IMR-90 (cell line): ENCODE measurements at regions not wholly inside any gene's neighbourhood (a gene's known extent, or its start where the extent isn't known, plus 50 kb on each side); places are given as distances from the start of the nearest gene placed in this dataset.

ENCODE experiments used
- ATAC-seq: fragments of 200-7000 bp; cut with Tn5 transposase; 2 replicates; pipeline ENCODE4 v1.9.1; 2020; ENCODE audit warnings: low read depth, mild to moderate bottlenecking, moderate library complexity
- BruUV-seq: library from RNA; stranded (reverse); fragments of 400-500 nt; replicated peaks from 2 replicates; lab custom pipeline; 2021; lab: Mats Ljungman, UMichigan
- CTCF ChIA-PET: fragments of 300-600 bp; formaldehyde crosslinking; extraction: SDS; loops from one replicate; lab custom pipeline; 2021; ENCODE audit warnings: antibody characterized with exemption; lab: Yijun Ruan, JAX
- POLR2A ChIA-PET: fragments of 300-600 bp; sonication (Branson Sonifier 250); formaldehyde crosslinking; loops from one replicate; lab custom pipeline; 2022; ENCODE audit warnings: antibody characterized with exemption; ENCODE audit not compliant: unreplicated experiment; lab: Charles Lee
- DNase-seq: peaks from one replicate; pipeline ENCODE4 v3.0.0; 2013
- H2AFZ ChIP-seq: replicated peaks from 2 replicates; pipeline ENCODE3; 2013; ENCODE audit warnings: low read length, mild to moderate bottlenecking; ENCODE audit not compliant: poor library complexity
- H2AK5ac ChIP-seq: 2 replicates; pipeline ENCODE4 v1.6.1; 2013; ENCODE audit warnings: low read depth, low read length, inconsistent platforms
- H2AK9ac ChIP-seq: replicated peaks from 2 replicates; pipeline ENCODE3; 2013; ENCODE audit warnings: mild to moderate bottlenecking, low read depth, low read length, moderate library complexity; ENCODE audit not compliant: poor library complexity
- H2BK120ac ChIP-seq: 2 replicates; pipeline ENCODE4 v1.6.1; 2013; ENCODE audit warnings: low read depth, low read length, inconsistent platforms
- H2BK15ac ChIP-seq: 3 replicates; pipeline ENCODE4 v1.6.1; 2013; ENCODE audit warnings: low read depth, low read length, inconsistent platforms
- H2BK20ac ChIP-seq: 2 replicates; pipeline ENCODE4 v1.6.1; 2013; ENCODE audit warnings: low read depth, mild to moderate bottlenecking, inconsistent platforms, low read length, moderate library complexity
- H2BK5ac ChIP-seq: 2 replicates; pipeline ENCODE4 v1.6.1; 2013; ENCODE audit warnings: mild to moderate bottlenecking, low read depth, low read length, inconsistent platforms; ENCODE audit not compliant: poor library complexity, severe bottlenecking
- H3K14ac ChIP-seq: replicated peaks from 2 replicates; pipeline ENCODE4 v1.6.1; 2013; ENCODE audit warnings: low read depth, low read length, inconsistent platforms
- H3K18ac ChIP-seq: 2 replicates; pipeline ENCODE4 v1.6.1; 2013; ENCODE audit warnings: low read depth, low read length, control low read depth
- H3K23ac ChIP-seq: 2 replicates; pipeline ENCODE4 v1.6.1; 2013; ENCODE audit warnings: low read depth, low read length, inconsistent platforms
- H3K27ac ChIP-seq: 2 replicates; pipeline ENCODE4 v1.5.1; 2013; ENCODE audit warnings: mild to moderate bottlenecking, control low read depth, low read length; ENCODE audit not compliant: insufficient read depth
- H3K27me3 ChIP-seq: 2 replicates; pipeline ENCODE4 v1.6.1; 2013; ENCODE audit warnings: low read length; ENCODE audit not compliant: control insufficient read depth, insufficient read depth
- H3K36me3 ChIP-seq: 2 replicates; pipeline ENCODE4 v1.6.1; 2013; ENCODE audit warnings: low read length, mixed read lengths; ENCODE audit not compliant: control insufficient read depth, insufficient read depth
- H3K4ac ChIP-seq: 2 replicates; pipeline ENCODE4 v1.6.1; 2013; ENCODE audit warnings: low read depth, low read length, inconsistent platforms
- H3K4me1 ChIP-seq: 2 replicates; pipeline ENCODE4 v1.6.1; 2013; ENCODE audit warnings: low read length, mixed read lengths; ENCODE audit not compliant: control insufficient read depth, insufficient read depth
- H3K4me2 ChIP-seq: 2 replicates; pipeline ENCODE4 v1.6.1; 2013; ENCODE audit warnings: low read depth, mild to moderate bottlenecking, control low read depth, low read length, moderate library complexity
- H3K4me3 ChIP-seq: 2 replicates; pipeline ENCODE4 v1.5.1; 2013; ENCODE audit warnings: low read depth, mild to moderate bottlenecking, control low read depth, low read length, moderate library complexity; ENCODE audit not compliant: insufficient read depth
- H3K56ac ChIP-seq: 2 replicates; pipeline ENCODE4 v1.6.1; 2013; ENCODE audit warnings: low read length, inconsistent platforms; ENCODE audit not compliant: insufficient read depth; ENCODE audit errors: extremely low read depth
- H3K79me1 ChIP-seq, 2 experiments: 2 replicates each; pipeline ENCODE4 v1.6.1; 2013; ENCODE audit warnings: low read length in 2 of 2, inconsistent platforms in 1 of 2, low read depth in 1 of 2
- H3K9ac ChIP-seq: 2 replicates; pipeline ENCODE4 v1.6.1; 2013; ENCODE audit warnings: low read depth, low read length, control low read depth
- H3K9me1 ChIP-seq: 2 replicates; pipeline ENCODE4 v1.6.1; 2013; ENCODE audit warnings: low read length, inconsistent platforms; ENCODE audit not compliant: insufficient read depth
- H3K9me3 ChIP-seq: 2 replicates; pipeline ENCODE4 v1.6.1; 2013; ENCODE audit warnings: low read length; ENCODE audit not compliant: control insufficient read depth, insufficient read depth
- H4K20me1 ChIP-seq: 2 replicates; pipeline ENCODE4 v1.6.1; 2013; ENCODE audit warnings: low read length, inconsistent platforms; ENCODE audit not compliant: insufficient read depth
- H4K5ac ChIP-seq: 2 replicates; pipeline ENCODE4 v1.6.1; 2013; ENCODE audit warnings: mild to moderate bottlenecking, low read depth, low read length, control low read depth
- H4K8ac ChIP-seq, 2 experiments: 2 replicates each; pipeline ENCODE4 v1.6.1; 2013; ENCODE audit warnings: low read depth in 2 of 2, low read length in 2 of 2, control low read depth in 1 of 2, inconsistent platforms in 1 of 2
- H4K91ac ChIP-seq: 2 replicates; pipeline ENCODE4 v1.6.1; 2013; ENCODE audit warnings: low read depth, low read length, inconsistent platforms; ENCODE audit not compliant: insufficient read depth
- CEBPB ChIP-seq: IDR thresholded peaks from 2 replicates; pipeline ENCODE4 v1.6.1; 2012; ENCODE audit warnings: low read depth, low read length, improper control_type of control experiment
- MAZ ChIP-seq: IDR thresholded peaks from 2 replicates; pipeline ENCODE4 v1.6.1; 2012; ENCODE audit warnings: low read depth, mild to moderate bottlenecking, low read length, improper control_type of control experiment, moderate library complexity, borderline replicate concordance
- RAD21 ChIP-seq: IDR thresholded peaks from 2 replicates; pipeline ENCODE4 v1.6.1; 2012; ENCODE audit warnings: low read length, improper control_type of control experiment
- SMC3 ChIP-seq: fragments of 150-350 bp; IDR thresholded peaks from 2 replicates; pipeline ENCODE4 v1.6.1; 2016; ENCODE audit warnings: low read depth, mild to moderate bottlenecking, antibody characterized with exemption, low read length, moderate library complexity
- dilution Hi-C: fragments of 300-500 bp; cut with HindIII; formaldehyde crosslinking; loops from one replicate; pipeline ENCODE4 v1.14.3; 2018; ENCODE audit warnings: low sequenced_read_pairs; ENCODE audit not compliant: unreplicated experiment
- in situ Hi-C: fragments of 300-500 bp; cut with MboI; formaldehyde crosslinking; loops from 3 replicates; pipeline ENCODE4 v1.14.3; 2019; ENCODE audit warnings: low sequenced_read_pairs, inconsistent platforms, mixed read lengths
- intact Hi-C: fragments of 100-400 bp; cut with micrococcal nuclease; formaldehyde crosslinking; loops from 2 replicates; pipeline ENCODE4 v1.10.0; 2022

- Histone ChIP-seq H2AK5ac (no peak overlapping the region), H2AFZ (no peak overlapping the region)
- TF ChIP-seq RAD21 (no peak), MAZ (no peak), CEBPB (no peak), SMC3 (no peak)
Observed at GRCh38 chrX:122301491-122301890, 882.6 kb upstream of the GRIA3 start.

More at GRCh38 chrX:122301491-122301890, 882.6 kb upstream of the GRIA3 start:
- no TSS peak for BruUV-seq
- Histone ChIP-seq H3K27ac (no peak overlapping the region), H3K79me1 (no peaks in the 10 kb centered on the region), H3K9me3 (peaks cover 2% of the 10 kb centered on the region; the same call in 1 of the 2 replicates), H2AK9ac (no peak overlapping the region), H3K56ac (no peak overlapping the region), H3K14ac (no peak overlapping the region), H2BK15ac (no peak overlapping the region), H3K23ac (no peak overlapping the region), H3K4me1 (no peaks in the 10 kb centered on the region), H3K18ac (no peak overlapping the region), H3K4me3 (no peak overlapping the region), H4K8ac (no peak overlapping the region), H4K5ac (no peak overlapping the region), H3K36me3 (no peaks in the 10 kb centered on the region), H3K9ac (no peak overlapping the region), H2BK120ac (no peak overlapping the region), H3K4me2 (no peak overlapping the region), H2BK20ac (no peak overlapping the region), H3K27me3 (no peaks in the 10 kb centered on the region), H4K20me1 (no peaks in the 10 kb centered on the region), H3K4ac (no peak overlapping the region), H3K9me1 (no peaks in the 10 kb centered on the region), H2BK5ac (no peak overlapping the region), H4K91ac (no peak overlapping the region)
- ChIA-PET CTCF (no interaction called here), POLR2A (no interaction called here)
- DNase-seq (no peak), ATAC-seq (no peak)
- intact Hi-C loops, result no loop called here
- dilution Hi-C loops, result no loop called here
- in situ Hi-C loops, result no loop called here
